Fibroblast of lung (primary cell): ENCODE measurements at regions not wholly inside any gene's neighbourhood (a gene's known extent, or its start where the extent isn't known, plus 50 kb on each side); places are given as distances from the start of the nearest gene placed in this dataset.

Source experiments
- EZH2 ChIP-seq: IDR thresholded peaks from 2 replicates; pipeline ENCODE4 v1.5.1; 2012; ENCODE audit warnings: low read length, control low read depth, mild to moderate bottlenecking; ENCODE audit errors: missing control alignments
- TF ChIP-seq, protein P1 (sequence below), 2 donors: IDR thresholded peaks in 1 of 2; conservative IDR thresholded peaks in 1 of 2; 1 replicate in 1 of 2; 2 replicates in 1 of 2; pipeline ENCODE4 v1.5.1; 2011 to 2012; ENCODE audit warnings: low read length in 2 of 2, control low read depth in 1 of 2, inconsistent platforms in 1 of 2, low read depth in 1 of 2, mild to moderate bottlenecking in 1 of 2

GRCh38 chr17:444879-445454, 92.4 kb upstream of the RPH3AL start:
- TF ChIP-seq, protein P1, sequence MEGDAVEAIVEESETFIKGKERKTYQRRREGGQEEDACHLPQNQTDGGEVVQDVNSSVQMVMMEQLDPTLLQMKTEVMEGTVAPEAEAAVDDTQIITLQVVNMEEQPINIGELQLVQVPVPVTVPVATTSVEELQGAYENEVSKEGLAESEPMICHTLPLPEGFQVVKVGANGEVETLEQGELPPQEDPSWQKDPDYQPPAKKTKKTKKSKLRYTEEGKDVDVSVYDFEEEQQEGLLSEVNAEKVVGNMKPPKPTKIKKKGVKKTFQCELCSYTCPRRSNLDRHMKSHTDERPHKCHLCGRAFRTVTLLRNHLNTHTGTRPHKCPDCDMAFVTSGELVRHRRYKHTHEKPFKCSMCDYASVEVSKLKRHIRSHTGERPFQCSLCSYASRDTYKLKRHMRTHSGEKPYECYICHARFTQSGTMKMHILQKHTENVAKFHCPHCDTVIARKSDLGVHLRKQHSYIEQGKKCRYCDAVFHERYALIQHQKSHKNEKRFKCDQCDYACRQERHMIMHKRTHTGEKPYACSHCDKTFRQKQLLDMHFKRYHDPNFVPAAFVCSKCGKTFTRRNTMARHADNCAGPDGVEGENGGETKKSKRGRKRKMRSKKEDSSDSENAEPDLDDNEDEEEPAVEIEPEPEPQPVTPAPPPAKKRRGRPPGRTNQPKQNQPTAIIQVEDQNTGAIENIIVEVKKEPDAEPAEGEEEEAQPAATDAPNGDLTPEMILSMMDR (conservative IDR thresholded peaks at IDR 0.05 in 1 of 2, IDR thresholded peaks at IDR 0.05 in 1 of 2; ENCODE audit: low read depth in 1 of 2, low read length in 2 of 2), result no peak
- no peak for TF ChIP-seq EZH2
